Prostate gland (tissue), 2 donors: ENCODE measurements at regions not wholly inside any gene's neighbourhood (a gene's known extent, or its start where the extent isn't known, plus 50 kb on each side); places are given as distances from the start of the nearest gene placed in this dataset. TPM values are rescaled to one million over a fixed set of nuclear protein-coding genes. Genes with fewer than 3 reads are reported as not detected.

Source experiments
- DNase-seq: peaks from one replicate; pipeline ENCODE4 v3.0.0-alpha.2; 2019; ENCODE audit warnings: low spot score
- H3K27ac ChIP-seq, 2 donors: fragments of 200-600 bp; sonication (generic); 2 replicates each; pipeline ENCODE4 v1.5.1; 2017 to 2019
- H3K27me3 ChIP-seq: fragments of 200-600 bp; sonication (generic); replicated peaks from 2 replicates; pipeline ENCODE4 v1.5.1; 2019; ENCODE audit not compliant: insufficient read depth
- H3K36me3 ChIP-seq, 2 donors: fragments of 200-600 bp; sonication (generic); 1 replicate in 1 of 2; 2 replicates in 1 of 2; pipeline versions ENCODE4 v1.5.1 to v1.8.1; 2017 to 2019
- H3K4me1 ChIP-seq: fragments of 200-600 bp; sonication (generic); replicated peaks from 2 replicates; pipeline ENCODE4 v1.5.1; 2019
- H3K4me3 ChIP-seq, 2 donors: fragments of 200-600 bp; sonication (generic); 2 replicates each; pipeline ENCODE4 v1.5.1; 2017 to 2019
- H3K9me3 ChIP-seq: fragments of 200-600 bp; sonication (generic); 2 replicates; pipeline ENCODE4 v1.5.1; 2017
- POLR2A ChIP-seq: fragments of 450-650 bp; IDR thresholded peaks from one replicate; pipeline ENCODE4 v1.6.1; 2016; ENCODE audit warnings: antibody characterized with exemption, mild to moderate bottlenecking
- POLR2AphosphoS5 ChIP-seq: sonication (generic); formaldehyde crosslinking; IDR thresholded peaks from one replicate; pipeline ENCODE4 v1.6.1; 2017; ENCODE audit warnings: antibody characterized with exemption
- WGBS: methylation state at CpG from one replicate; pipeline ENCODE4 v1.1.5; 2018; 5-methylcytosine and 5-hydroxymethylcytosine counted together
- intact Hi-C: fragments of 100-400 bp; cut with DNase I; formaldehyde crosslinking; loops from one replicate; pipeline ENCODE4 v1.14.2; 2022
- microRNA-seq: library from miRNA; unstranded; fragments of <30 nt; microRNA quantifications from one replicate; pipeline ENCODE4, GENCODE V29; 2016
- small RNA-seq, 2 donors: library from RNA; depleted of rRNA; stranded (forward); fragments of <200 nt; gene quantifications; one replicate each; pipeline ENCODE3, GENCODE V24; 2016
- TF ChIP-seq, protein P1 (sequence below), 4 experiments: fragments of 200-600 bp in 2 of 4; fragments of 450-650 bp in 2 of 4; sonication (generic) in 2 of 4; IDR thresholded peaks; 1 replicate in 3 of 4; 2 replicates in 1 of 4; pipeline ENCODE4 v1.5.1; 2016 to 2019; ENCODE audit warnings: antibody characterized with exemption in 4 of 4, mild to moderate bottlenecking in 2 of 4, moderate library complexity in 2 of 4

GRCh38 chr22:25508761-25509321 is 55.6 kb upstream of the GRK3 start:
- Histone ChIP-seq H3K36me3 (no peaks in the 10 kb centered on the region), H3K9me3 (no peaks in the 10 kb centered on the region), H3K4me1 (no peaks in the 10 kb centered on the region), H3K27me3 (no peaks in the 10 kb centered on the region), H3K27ac (no peak overlapping the region), H3K4me3 (no peak overlapping the region)
- intact Hi-C loops, result no loop called here
- DNase-seq, result no peak
- no peak for TF ChIP-seq POLR2A
- TF ChIP-seq POLR2AphosphoS5, result no peak
- TF ChIP-seq, protein P1, sequence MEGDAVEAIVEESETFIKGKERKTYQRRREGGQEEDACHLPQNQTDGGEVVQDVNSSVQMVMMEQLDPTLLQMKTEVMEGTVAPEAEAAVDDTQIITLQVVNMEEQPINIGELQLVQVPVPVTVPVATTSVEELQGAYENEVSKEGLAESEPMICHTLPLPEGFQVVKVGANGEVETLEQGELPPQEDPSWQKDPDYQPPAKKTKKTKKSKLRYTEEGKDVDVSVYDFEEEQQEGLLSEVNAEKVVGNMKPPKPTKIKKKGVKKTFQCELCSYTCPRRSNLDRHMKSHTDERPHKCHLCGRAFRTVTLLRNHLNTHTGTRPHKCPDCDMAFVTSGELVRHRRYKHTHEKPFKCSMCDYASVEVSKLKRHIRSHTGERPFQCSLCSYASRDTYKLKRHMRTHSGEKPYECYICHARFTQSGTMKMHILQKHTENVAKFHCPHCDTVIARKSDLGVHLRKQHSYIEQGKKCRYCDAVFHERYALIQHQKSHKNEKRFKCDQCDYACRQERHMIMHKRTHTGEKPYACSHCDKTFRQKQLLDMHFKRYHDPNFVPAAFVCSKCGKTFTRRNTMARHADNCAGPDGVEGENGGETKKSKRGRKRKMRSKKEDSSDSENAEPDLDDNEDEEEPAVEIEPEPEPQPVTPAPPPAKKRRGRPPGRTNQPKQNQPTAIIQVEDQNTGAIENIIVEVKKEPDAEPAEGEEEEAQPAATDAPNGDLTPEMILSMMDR (IDR thresholded peaks at IDR 0.05), result no peak
- 78% methylated on average over 5 of the region's 5 CpGs for WGBS

DNA sequence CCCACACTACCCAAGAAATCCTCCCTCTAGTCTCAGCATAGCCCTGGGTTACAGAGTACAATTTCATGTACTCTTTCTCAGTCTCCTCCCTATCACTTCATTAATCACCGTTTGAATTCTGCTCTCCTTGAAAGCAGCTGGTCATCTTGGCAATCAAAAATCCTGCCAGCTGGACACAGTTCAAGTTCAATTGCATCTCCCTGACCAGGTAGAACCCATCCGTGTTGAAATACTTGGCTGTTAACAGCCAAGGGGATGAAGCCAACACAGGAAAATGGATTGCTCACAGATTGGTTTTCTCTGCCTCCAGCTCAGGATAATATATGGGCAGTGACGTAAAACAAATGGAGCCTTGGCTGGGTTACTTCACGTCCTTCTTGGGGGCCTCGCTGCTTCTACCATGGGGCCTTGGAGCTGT is 55.1 kb upstream of the GRK3 start:
- DNase-seq, result no peak
- WGBS, result 30% methylated on average over 5 of the region's 5 CpGs

DNA sequence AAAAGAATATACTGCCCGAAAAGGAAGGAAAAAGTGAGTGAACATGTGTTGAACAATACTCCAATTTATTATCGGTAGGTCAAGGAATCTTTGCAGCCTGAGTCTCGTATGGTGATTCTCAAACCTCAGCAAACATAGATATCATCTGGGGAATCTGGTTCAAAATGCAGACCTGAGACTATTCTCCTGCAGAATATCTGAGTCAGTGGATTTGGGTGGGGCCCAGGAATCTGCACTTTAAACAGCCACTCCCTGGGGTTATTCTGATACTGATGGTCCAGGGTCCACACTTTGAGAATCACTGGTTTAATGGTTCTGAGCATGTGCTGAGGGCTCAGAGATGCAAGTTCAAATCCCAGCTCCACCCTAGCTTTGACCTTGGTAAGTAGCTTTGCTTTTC is 53.6 kb upstream of the GRK3 start:
- intact Hi-C loops, result no loop called here
- H3K36me3 ChIP-seq, result no peaks in the 10 kb centered on the region
- TF ChIP-seq, protein P1 (IDR thresholded peaks at IDR 0.05), result no peak
- TF ChIP-seq POLR2A (no peak), POLR2AphosphoS5 (no peak)
- WGBS, result 58% methylated on average over 3 of the region's 3 CpGs
- DNase-seq, result no peak
- H3K4me1 ChIP-seq, result no peaks in the 10 kb centered on the region
- no peaks in the 10 kb centered on the region for H3K27me3 ChIP-seq
- H3K4me3 ChIP-seq, result no peak overlapping the region
- H3K9me3 ChIP-seq, result no peaks in the 10 kb centered on the region
- no peak overlapping the region for H3K27ac ChIP-seq

More for the DNA sequence above, 55.1 kb upstream of the GRK3 start:
- TF ChIP-seq POLR2AphosphoS5 (no peak), POLR2A (no peak)
- TF ChIP-seq, protein P1 (IDR thresholded peaks at IDR 0.05), result no peak
- Histone ChIP-seq H3K4me1 (no peaks in the 10 kb centered on the region), H3K4me3 (no peak overlapping the region), H3K27me3 (no peaks in the 10 kb centered on the region), H3K9me3 (no peaks in the 10 kb centered on the region), H3K27ac (no peak overlapping the region), H3K36me3 (no peaks in the 10 kb centered on the region)
- intact Hi-C loops, result no loop called here

- Histone ChIP-seq H3K9me3 (no peaks in the 10 kb centered on the region), H3K27ac (no peak overlapping the region), H3K36me3 (no peaks in the 10 kb centered on the region), H3K4me3 (no peak overlapping the region), H3K27me3 (no peaks in the 10 kb centered on the region), H3K4me1 (no peaks in the 10 kb centered on the region)
- intact Hi-C loops, result no loop called here
- 91% methylated on average over 3 of the region's 3 CpGs for WGBS
- no peak for TF ChIP-seq POLR2AphosphoS5
- no peak for DNase-seq
Observed at GRCh38 chr22:25511725-25512124, 52.8 kb upstream of the GRK3 start.

- TF ChIP-seq, protein P1 (IDR thresholded peaks at IDR 0.05), result no peak
- TF ChIP-seq POLR2A, result no peak
- no peak for TF ChIP-seq POLR2AphosphoS5
- Histone ChIP-seq H3K27ac (no peak overlapping the region), H3K4me1 (no peaks in the 10 kb centered on the region), H3K36me3 (no peaks in the 10 kb centered on the region), H3K27me3 (no peaks in the 10 kb centered on the region), H3K4me3 (no peak overlapping the region), H3K9me3 (no peaks in the 10 kb centered on the region)
- 68% methylated on average over 13 of the region's 13 CpGs for WGBS
- intact Hi-C loops, result no loop called here
- no peak for DNase-seq
Observed at GRCh38 chr22:25514436-25515180, 49.9 kb upstream of the GRK3 start.

Small RNAs in the stretch of these regions (microRNA-seq; reads per million reads assigned to microRNA genes)
- gene MIR6817, result not detected

Small RNAs in the stretch of these regions (small RNA-seq; reads per million reads assigned to genes)
- gene IGLL3P (0 reads per million in 2 donors), gene MIR6817 (0 reads per million in 2 donors)
